ENCODE measurements at regions not wholly inside any gene's neighbourhood (a gene's known extent, or its start where the extent isn't known, plus 50 kb on each side); places are given as distances from the start of the nearest gene placed in this dataset.

- TF ChIP-seq ARNT (IDR thresholded peaks at IDR 0.05) (no peak), PKNOX1 (IDR thresholded peaks at IDR 0.05) (no peak), TARDBP (IDR thresholded peaks at IDR 0.05) (no peak), ZNF384 (IDR thresholded peaks at IDR 0.05) (no peak), FOXM1 (IDR thresholded peaks at IDR 0.05; ENCODE audit: borderline replicate concordance) (no peak), SUZ12 (IDR thresholded peaks at IDR 0.05) (no peak), LEF1 (IDR thresholded peaks at IDR 0.05; ENCODE audit: borderline replicate concordance) (no peak), CTBP1 (IDR thresholded peaks at IDR 0.05; ENCODE audit: borderline replicate concordance) (no peak), FOXA1 (IDR thresholded peaks at IDR 0.05) (no peak), ELF4 (IDR thresholded peaks at IDR 0.05) (no peak), NFRKB (IDR thresholded peaks at IDR 0.05) (no peak), HDGF (IDR thresholded peaks at IDR 0.05; ENCODE audit: borderline replicate concordance) (no peak), FOXK2 (IDR thresholded peaks at IDR 0.05) (no peak), SP1 (IDR thresholded peaks at IDR 0.05) (no peak), L3MBTL2 (conservative IDR thresholded peaks at IDR 0.05) (no peak)
- ChIA-PET CTCF (no interaction called here), POLR2A (no interaction called here)
- no peak for DNase-seq (ENCODE audit: extremely low spot score)
Measured at GRCh38 chr10:78902815-78903214, 166.0 kb upstream of the ZMIZ1 start.

- POLR2A ChIA-PET = no interaction called here
- TF ChIP-seq L3MBTL2 (conservative IDR thresholded peaks at IDR 0.05) (no peak), LEF1 (IDR thresholded peaks at IDR 0.05; ENCODE audit: borderline replicate concordance) (no peak), CTBP1 (IDR thresholded peaks at IDR 0.05; ENCODE audit: borderline replicate concordance) (no peak), HDGF (IDR thresholded peaks at IDR 0.05; ENCODE audit: borderline replicate concordance) (no peak), FOXA1 (IDR thresholded peaks at IDR 0.05) (no peak), NFRKB (IDR thresholded peaks at IDR 0.05) (no peak)
- CTCF ChIA-PET = no interaction called here
- DNase-seq (ENCODE audit: extremely low spot score) = no peak
Measured at GRCh38 chr10:78903341-78903940, 165.3 kb upstream of the ZMIZ1 start.

GRCh38 chr10:78904196-78904595, 164.6 kb upstream of the ZMIZ1 start:
- no peak for DNase-seq (ENCODE audit: extremely low spot score)
- POLR2A ChIA-PET = no interaction called here
- CTCF ChIA-PET = no interaction called here
- TF ChIP-seq SUZ12 (IDR thresholded peaks at IDR 0.05) (no peak), NFRKB (IDR thresholded peaks at IDR 0.05) (no peak), FOXK2 (IDR thresholded peaks at IDR 0.05) (no peak), CTBP1 (IDR thresholded peaks at IDR 0.05; ENCODE audit: borderline replicate concordance) (no peak), ELF4 (IDR thresholded peaks at IDR 0.05) (no peak), PKNOX1 (IDR thresholded peaks at IDR 0.05) (no peak), FOXA1 (IDR thresholded peaks at IDR 0.05) (no peak), HDGF (IDR thresholded peaks at IDR 0.05; ENCODE audit: borderline replicate concordance) (no peak), TARDBP (IDR thresholded peaks at IDR 0.05) (no peak), ZNF384 (IDR thresholded peaks at IDR 0.05) (no peak), ARNT (IDR thresholded peaks at IDR 0.05) (no peak), L3MBTL2 (conservative IDR thresholded peaks at IDR 0.05) (no peak), SP1 (IDR thresholded peaks at IDR 0.05) (no peak), LEF1 (IDR thresholded peaks at IDR 0.05; ENCODE audit: borderline replicate concordance) (no peak), FOXM1 (IDR thresholded peaks at IDR 0.05; ENCODE audit: borderline replicate concordance) (no peak), BHLHE40 (IDR thresholded peaks at IDR 0.05; ENCODE audit: borderline replicate concordance) (no peak)

DNA sequence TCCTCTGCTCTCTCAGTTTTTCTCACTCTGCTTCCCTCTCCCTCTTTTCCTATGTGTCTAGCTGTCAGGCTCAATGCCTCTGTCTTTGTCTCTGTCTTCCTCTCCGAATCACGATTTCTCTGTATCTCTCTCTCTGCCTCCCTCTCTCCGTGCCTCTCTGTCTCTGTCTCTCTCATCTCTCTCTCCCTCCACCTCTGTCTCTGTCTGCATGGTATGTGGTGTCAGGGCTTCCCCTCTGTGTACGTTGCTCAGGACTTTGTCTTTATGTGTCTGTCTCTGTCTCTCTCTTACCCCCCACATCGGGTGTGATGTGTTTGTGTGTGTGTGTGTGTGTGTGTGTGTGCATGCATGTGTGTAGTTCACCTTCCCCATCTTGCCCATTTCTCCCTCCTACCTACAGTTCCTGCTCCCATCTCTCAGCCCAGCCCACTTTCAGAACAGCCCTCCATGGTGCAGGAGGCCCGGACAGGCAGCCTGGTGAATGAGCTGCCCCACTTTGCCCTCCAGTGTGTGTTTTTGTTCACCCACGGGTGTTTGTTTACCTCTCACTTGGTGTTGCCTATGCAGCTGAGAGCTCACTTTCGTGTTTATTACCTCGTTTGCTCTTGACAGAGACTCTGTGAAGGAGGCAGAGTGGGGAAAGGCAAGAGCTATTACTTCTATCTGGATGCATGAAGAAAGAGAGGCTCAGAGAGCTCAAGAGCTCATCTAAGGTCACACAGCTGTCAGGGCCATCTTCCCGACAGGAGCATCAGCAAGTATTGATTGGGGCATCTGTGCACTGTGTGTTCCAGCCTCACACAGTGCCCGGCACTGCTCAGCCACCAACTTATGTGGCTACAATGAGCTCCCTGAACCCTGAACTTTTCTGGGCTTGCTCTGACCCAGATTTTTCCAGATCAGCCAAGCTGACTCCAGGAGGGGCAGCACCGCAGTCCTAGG, 163.5 kb upstream of the ZMIZ1 start:
- no peak for DNase-seq (ENCODE audit: extremely low spot score)
- TF ChIP-seq ARNT (IDR thresholded peaks at IDR 0.05) = no peak
- no peak for TF ChIP-seq ELF4 (IDR thresholded peaks at IDR 0.05)
- no peak for TF ChIP-seq LEF1 (IDR thresholded peaks at IDR 0.05; ENCODE audit: borderline replicate concordance)
- TF ChIP-seq BHLHE40 (IDR thresholded peaks at IDR 0.05; ENCODE audit: borderline replicate concordance) = no peak
- no peak for TF ChIP-seq FOXM1 (IDR thresholded peaks at IDR 0.05; ENCODE audit: borderline replicate concordance)
- TF ChIP-seq SUZ12 (IDR thresholded peaks at IDR 0.05) = no peak
- TF ChIP-seq HDGF (IDR thresholded peaks at IDR 0.05; ENCODE audit: borderline replicate concordance) = no peak
- TF ChIP-seq SP1 (IDR thresholded peaks at IDR 0.05) = no peak
- TF ChIP-seq TARDBP (IDR thresholded peaks at IDR 0.05) = no peak
- no peak for TF ChIP-seq L3MBTL2 (conservative IDR thresholded peaks at IDR 0.05)
- TF ChIP-seq NFRKB (IDR thresholded peaks at IDR 0.05) = no peak
- POLR2A ChIA-PET = no interaction called here
- CTCF ChIA-PET = no interaction called here

DNA sequence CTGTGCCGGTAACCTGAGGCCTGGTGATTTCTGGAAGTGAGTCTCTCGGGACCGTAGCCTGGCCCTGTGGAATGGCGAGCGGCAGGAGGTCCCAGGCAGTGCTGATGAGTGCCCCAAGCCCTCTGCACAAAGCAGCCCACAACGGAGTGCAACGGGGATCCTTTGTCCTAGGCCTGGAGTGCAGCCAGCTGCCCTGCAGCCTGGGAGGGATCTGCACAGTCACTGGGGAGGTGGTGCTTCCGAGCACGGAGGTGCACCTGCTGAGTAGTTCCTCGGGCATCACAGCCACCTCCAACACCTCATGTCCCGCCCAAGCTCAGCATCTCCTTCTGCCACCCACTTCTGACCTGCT, 162.8 kb upstream of the ZMIZ1 start:
- TF ChIP-seq NFRKB (IDR thresholded peaks at IDR 0.05) (no peak), L3MBTL2 (conservative IDR thresholded peaks at IDR 0.05) (no peak)
- DNase-seq (ENCODE audit: extremely low spot score) = no peak
- ChIA-PET CTCF (no interaction called here), POLR2A (no interaction called here)

DNA sequence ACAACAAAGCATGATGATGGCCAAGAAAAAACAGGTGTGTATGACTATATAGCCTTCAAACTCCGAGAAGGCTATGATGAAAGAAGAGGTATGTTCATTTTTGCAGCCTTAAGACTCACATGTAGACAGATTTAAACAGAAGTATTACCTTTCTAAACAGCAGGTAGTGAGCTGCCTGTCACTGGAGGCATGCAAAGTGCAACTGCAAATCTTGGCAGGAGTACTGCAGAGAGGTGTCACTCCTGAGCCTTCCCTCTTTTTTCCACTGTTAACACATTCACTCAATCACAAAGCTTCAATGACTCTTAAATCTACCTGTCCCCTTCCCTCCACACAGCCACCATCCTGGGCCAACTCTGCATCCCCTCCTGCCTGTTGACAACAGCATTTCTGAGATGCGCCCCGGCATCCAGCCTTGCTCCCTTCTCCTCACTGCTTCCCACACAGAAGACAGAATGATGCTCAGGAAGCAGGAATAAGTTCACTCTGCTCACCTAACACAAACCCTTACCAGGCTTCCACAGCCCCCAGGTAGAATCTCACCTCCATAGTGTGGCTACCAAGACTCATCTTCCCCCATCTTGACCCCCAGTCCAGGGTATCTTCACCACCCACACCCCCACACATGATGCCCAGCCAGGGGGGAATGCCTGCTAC, 161.9 kb upstream of the ZMIZ1 start:
- DNase-seq (ENCODE audit: extremely low spot score) = no peak
- ChIA-PET CTCF (no interaction called here), POLR2A (no interaction called here)
- TF ChIP-seq SP1 (IDR thresholded peaks at IDR 0.05) (no peak), NFRKB (IDR thresholded peaks at IDR 0.05) (no peak), ARNT (IDR thresholded peaks at IDR 0.05) (no peak), HDGF (IDR thresholded peaks at IDR 0.05; ENCODE audit: borderline replicate concordance) (no peak)

All from HEK293T (cell line).